ENCODE measurements at regions not wholly inside any gene's neighbourhood (a gene's known extent, or its start where the extent isn't known, plus 50 kb on each side); places are given as distances from the start of the nearest gene placed in this dataset.

DNA sequence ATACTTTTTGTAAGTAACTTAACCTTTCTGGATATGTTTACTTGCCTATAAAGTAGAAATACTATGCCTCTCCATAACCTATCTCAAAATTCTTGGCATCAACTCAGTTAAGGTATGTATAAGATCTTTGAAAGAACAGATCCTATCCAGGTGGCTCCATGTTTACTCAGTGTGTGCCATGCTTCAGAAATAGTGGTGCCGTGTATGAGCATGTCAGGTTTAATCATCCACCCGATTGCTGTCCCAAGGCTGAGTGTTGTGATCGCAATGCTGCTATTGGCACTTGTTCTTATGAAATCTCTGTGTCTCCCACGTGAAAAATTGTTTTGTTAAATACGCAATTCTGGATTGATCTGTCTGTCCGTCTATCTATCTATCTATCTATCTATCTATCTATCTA, 85.9 kb upstream of the SNX19 start (continued):
- TF ChIP-seq MAFG (tag; conservative IDR thresholded peaks at IDR 0.05) (no peak), ZEB2 (IDR thresholded peaks at IDR 0.05) (no peak), PYGO2 (tag; IDR thresholded peaks at IDR 0.05) (no peak), SIRT6 (IDR thresholded peaks at IDR 0.05; ENCODE audit: low read depth, low read length) (no peak)
- TF ChIP-seq, protein P1, sequence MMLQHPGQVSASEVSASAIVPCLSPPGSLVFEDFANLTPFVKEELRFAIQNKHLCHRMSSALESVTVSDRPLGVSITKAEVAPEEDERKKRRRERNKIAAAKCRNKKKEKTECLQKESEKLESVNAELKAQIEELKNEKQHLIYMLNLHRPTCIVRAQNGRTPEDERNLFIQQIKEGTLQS (IDR thresholded peaks at IDR 0.05): no peak
- TF ChIP-seq, protein P1 (CRISPR knock-in tag; conservative IDR thresholded peaks at IDR 0.05): no peak

DNA sequence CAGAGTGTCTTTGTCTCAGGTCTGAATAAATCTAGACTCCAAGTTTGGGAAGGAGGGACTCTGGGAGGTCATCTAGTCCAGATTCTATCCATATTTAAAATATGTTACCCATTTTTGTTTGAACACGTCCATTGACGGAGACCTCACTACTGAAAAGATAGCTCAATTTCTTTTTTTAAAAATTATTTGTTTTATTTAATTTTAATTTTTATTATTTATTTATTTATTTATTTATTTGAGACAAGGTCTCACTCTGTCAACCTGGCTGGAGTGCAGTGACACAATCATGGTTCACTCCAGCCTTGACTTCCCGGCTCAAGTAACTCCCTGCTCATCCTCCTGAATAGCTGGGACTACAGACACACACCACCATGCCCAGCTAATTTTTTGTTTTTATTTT, 89.5 kb upstream of the SNX19 start:
- 0% methylated on average over 3 of the region's 3 CpGs for WGBS (ENCODE audit: insufficient coverage, low coverage, missing lambda C conversion rate)
- CTCF ChIA-PET (ENCODE audit: low intra/inter-chr PET ratio): no interaction called here
- H3K9ac ChIP-seq (ENCODE audit: insufficient read depth in 1 of 2, low read depth in 2 of 2, low read length in 2 of 2): no peak overlapping the region
- POLR2A ChIA-PET: no interaction called here
- no peaks in the 10 kb centered on the region for H4K20me1 ChIP-seq (replicated peaks; ENCODE audit: control insufficient read depth, insufficient read depth, low read length)
- H2AFZ ChIP-seq (ENCODE audit: low read depth, low read length): no peak overlapping the region
- DNase-seq (ENCODE audit: extremely low read depth in 1 of 4, low spot score in 3 of 4) (no peak), FAIRE-seq (no peak), ATAC-seq (no peak)
- H3K9me1 ChIP-seq (ENCODE audit: control insufficient read depth, insufficient read depth, low read length): no peaks in the 10 kb centered on the region
- no TSS peak for BruUV-seq (replicated peaks)
- H3K4me1 ChIP-seq (replicated peaks in 1 of 2; ENCODE audit: control insufficient read depth in 2 of 2, insufficient read depth in 2 of 2, low read length in 2 of 2): no peaks in the 10 kb centered on the region
- H3K4me3 ChIP-seq: no peak overlapping the region
- no peaks in the 10 kb centered on the region for H3K27me3 ChIP-seq (ENCODE audit: control insufficient read depth in 2 of 2, insufficient read depth in 2 of 2, low read length in 2 of 2)
- no peak overlapping the region for H3K27ac ChIP-seq (ENCODE audit: extremely low read depth, low read depth, low read length)
- no peak overlapping the region for H3K4me2 ChIP-seq (ENCODE audit: insufficient read depth, low read length)
- H3K36me3 ChIP-seq (ENCODE audit: control insufficient read depth, insufficient read depth, low read length): no peaks in the 10 kb centered on the region
- H3K79me2 ChIP-seq (ENCODE audit: control insufficient read depth, insufficient read depth, low read length): no peaks in the 10 kb centered on the region
- in situ Hi-C loops (cut with MboI): no loop called here
- H3K9me3 ChIP-seq (replicated peaks; ENCODE audit: control insufficient read depth, insufficient read depth, low read depth, low read length): no peaks in the 10 kb centered on the region
- intact Hi-C loops (cut with micrococcal nuclease): no loop called here
- TF ChIP-seq GTF2F1 (IDR thresholded peaks at IDR 0.05; ENCODE audit: low read depth, low read length): no peak
- no peak for TF ChIP-seq ZNF143 (CRISPR knock-in tag; IDR thresholded peaks at IDR 0.05)
- TF ChIP-seq, protein P2, sequence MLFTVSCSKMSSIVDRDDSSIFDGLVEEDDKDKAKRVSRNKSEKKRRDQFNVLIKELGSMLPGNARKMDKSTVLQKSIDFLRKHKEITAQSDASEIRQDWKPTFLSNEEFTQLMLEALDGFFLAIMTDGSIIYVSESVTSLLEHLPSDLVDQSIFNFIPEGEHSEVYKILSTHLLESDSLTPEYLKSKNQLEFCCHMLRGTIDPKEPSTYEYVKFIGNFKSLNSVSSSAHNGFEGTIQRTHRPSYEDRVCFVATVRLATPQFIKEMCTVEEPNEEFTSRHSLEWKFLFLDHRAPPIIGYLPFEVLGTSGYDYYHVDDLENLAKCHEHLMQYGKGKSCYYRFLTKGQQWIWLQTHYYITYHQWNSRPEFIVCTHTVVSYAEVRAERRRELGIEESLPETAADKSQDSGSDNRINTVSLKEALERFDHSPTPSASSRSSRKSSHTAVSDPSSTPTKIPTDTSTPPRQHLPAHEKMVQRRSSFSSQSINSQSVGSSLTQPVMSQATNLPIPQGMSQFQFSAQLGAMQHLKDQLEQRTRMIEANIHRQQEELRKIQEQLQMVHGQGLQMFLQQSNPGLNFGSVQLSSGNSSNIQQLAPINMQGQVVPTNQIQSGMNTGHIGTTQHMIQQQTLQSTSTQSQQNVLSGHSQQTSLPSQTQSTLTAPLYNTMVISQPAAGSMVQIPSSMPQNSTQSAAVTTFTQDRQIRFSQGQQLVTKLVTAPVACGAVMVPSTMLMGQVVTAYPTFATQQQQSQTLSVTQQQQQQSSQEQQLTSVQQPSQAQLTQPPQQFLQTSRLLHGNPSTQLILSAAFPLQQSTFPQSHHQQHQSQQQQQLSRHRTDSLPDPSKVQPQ (CRISPR knock-in tag; IDR thresholded peaks at IDR 0.05; ENCODE audit: borderline replicate concordance): no peak
- no peak for TF ChIP-seq SMARCC2 (IDR thresholded peaks at IDR 0.05; ENCODE audit: low read depth)
- TF ChIP-seq, protein P3, sequence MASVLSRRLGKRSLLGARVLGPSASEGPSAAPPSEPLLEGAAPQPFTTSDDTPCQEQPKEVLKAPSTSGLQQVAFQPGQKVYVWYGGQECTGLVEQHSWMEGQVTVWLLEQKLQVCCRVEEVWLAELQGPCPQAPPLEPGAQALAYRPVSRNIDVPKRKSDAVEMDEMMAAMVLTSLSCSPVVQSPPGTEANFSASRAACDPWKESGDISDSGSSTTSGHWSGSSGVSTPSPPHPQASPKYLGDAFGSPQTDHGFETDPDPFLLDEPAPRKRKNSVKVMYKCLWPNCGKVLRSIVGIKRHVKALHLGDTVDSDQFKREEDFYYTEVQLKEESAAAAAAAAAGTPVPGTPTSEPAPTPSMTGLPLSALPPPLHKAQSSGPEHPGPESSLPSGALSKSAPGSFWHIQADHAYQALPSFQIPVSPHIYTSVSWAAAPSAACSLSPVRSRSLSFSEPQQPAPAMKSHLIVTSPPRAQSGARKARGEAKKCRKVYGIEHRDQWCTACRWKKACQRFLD (CRISPR knock-in tag; IDR thresholded peaks at IDR 0.05): no peak
- TF ChIP-seq DMBX1 (CRISPR knock-in tag; IDR thresholded peaks at IDR 0.05; ENCODE audit: borderline replicate concordance): no peak
- TF ChIP-seq, protein P4, sequence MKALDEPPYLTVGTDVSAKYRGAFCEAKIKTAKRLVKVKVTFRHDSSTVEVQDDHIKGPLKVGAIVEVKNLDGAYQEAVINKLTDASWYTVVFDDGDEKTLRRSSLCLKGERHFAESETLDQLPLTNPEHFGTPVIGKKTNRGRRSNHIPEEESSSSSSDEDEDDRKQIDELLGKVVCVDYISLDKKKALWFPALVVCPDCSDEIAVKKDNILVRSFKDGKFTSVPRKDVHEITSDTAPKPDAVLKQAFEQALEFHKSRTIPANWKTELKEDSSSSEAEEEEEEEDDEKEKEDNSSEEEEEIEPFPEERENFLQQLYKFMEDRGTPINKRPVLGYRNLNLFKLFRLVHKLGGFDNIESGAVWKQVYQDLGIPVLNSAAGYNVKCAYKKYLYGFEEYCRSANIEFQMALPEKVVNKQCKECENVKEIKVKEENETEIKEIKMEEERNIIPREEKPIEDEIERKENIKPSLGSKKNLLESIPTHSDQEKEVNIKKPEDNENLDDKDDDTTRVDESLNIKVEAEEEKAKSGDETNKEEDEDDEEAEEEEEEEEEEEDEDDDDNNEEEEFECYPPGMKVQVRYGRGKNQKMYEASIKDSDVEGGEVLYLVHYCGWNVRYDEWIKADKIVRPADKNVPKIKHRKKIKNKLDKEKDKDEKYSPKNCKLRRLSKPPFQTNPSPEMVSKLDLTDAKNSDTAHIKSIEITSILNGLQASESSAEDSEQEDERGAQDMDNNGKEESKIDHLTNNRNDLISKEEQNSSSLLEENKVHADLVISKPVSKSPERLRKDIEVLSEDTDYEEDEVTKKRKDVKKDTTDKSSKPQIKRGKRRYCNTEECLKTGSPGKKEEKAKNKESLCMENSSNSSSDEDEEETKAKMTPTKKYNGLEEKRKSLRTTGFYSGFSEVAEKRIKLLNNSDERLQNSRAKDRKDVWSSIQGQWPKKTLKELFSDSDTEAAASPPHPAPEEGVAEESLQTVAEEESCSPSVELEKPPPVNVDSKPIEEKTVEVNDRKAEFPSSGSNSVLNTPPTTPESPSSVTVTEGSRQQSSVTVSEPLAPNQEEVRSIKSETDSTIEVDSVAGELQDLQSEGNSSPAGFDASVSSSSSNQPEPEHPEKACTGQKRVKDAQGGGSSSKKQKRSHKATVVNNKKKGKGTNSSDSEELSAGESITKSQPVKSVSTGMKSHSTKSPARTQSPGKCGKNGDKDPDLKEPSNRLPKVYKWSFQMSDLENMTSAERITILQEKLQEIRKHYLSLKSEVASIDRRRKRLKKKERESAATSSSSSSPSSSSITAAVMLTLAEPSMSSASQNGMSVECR (CRISPR knock-in tag; IDR thresholded peaks at IDR 0.05): no peak
- no peak for TF ChIP-seq ATF7 (IDR thresholded peaks at IDR 0.05)

All from K562 (cell line).